Fibroblast of skin of abdomen (primary cell): ENCODE measurements at regions not wholly inside any gene's neighbourhood (a gene's known extent, or its start where the extent isn't known, plus 50 kb on each side); places are given as distances from the start of the nearest gene placed in this dataset.

Experiments
- DNase-seq: peaks from one replicate; pipeline ENCODE4 v3.0.0-alpha.2; 2013

DNA sequence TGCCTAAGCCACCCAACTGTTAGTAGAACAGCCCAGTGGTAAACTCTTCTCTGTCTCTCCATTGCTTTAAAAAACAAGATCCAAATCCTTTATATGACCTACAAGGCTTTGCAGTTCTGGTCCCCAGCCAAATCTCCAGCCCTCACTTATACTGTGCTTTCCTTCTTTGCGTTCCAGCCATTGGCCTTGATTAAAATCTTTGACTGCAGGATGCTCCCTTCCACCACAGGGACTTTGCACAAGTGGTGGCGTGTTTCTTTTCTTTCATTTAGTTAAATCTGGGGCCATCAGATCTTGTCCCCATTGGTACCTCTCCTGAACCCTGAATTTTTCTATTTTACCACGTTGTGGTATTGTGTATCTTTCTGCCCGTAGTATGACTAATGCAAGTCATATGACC lies 183.7 kb downstream of the VRK1 start:
- no peak for DNase-seq

DNA sequence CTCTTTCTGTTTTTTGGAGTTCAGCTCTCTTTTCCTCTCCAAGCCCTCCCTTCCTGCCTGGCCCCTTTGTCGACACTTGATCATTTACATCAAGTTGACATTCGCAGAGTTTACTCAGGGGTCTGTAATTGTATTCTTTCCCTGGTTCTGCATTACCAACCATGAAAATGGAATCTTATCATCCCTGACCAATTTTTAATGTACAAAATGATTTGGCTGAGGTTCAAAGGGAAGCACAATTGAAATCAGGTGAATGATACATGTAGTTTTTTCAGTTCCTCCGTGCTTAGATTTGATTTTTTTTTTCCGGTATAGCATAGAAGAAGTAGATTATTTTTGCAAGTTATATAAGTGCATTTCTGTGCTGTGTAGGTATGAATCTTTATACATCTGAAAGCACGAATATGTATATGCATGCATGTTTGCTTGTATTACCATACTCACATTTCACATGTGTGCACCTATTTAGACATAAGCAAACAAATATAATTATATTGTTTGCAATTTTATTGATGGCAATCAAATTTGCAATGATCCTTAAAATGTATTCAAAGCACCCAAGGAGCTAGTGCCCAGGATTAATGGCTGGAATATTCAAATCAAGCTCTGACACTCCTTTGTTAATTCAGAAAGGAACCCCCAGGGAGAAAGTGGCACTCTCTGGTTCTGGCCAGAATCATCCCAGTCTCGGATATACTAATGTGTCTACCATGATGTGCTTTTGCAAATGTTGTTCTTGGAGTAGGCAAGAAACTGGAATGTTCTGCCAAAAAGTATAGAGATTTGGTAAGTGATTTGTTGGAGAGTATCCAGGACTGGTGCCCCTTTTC lies 189.3 kb downstream of the VRK1 start:
- DNase-seq, result no peak

- DNase-seq, result no peak
Observed at GRCh38 chr14:96987086-96987474, 189.9 kb downstream of the VRK1 start.

GRCh38 chr14:96987771-96988170 lies 190.6 kb downstream of the VRK1 start:
- no peak for DNase-seq

DNA sequence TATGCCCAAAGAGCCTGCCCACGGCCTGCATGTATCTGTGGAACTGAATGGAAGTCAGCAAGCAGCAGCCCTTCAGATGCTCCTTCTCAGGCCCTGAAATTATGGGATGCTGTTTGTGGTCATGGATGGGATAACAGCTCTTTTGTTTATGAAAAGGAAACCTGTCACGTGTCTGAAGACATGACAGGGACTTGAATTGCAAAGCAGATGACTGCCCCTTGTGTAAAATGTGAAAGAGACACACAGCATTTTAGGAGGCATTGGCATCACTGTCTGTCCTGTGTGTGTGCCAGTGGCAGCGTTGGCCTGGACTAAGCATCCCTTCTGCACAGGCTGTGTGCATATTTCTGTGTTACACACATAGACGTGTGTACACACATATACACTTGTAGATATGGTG lies 192.1 kb downstream of the VRK1 start:
- DNase-seq, result no peak

- no peak for DNase-seq
Observed at GRCh38 chr14:96991226-96991625, 194.0 kb downstream of the VRK1 start.

DNA sequence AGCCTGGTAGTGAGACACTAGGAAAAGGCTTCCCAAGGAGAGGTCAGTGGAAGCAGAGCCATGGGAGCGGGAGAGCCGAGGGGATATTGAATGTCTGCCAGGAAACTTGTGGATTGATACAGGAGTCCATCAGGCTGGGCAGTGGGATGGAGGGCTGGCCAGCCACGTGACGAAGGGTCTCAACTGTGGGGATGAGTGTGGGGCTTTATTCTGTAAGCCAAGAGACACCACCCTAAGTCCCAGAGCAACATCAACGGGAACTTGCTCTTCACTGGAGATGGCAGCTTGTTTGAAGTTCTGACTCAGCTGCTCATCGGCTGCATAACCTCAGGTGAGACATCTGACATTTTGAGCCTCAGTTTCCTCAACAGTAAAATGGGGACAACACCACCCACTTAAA lies 197.8 kb downstream of the VRK1 start:
- DNase-seq, result no peak

GRCh38 chr14:96997269-96997668 lies 200.1 kb downstream of the VRK1 start:
- DNase-seq, result no peak

GRCh38 chr14:96997996-96998395 lies 200.8 kb downstream of the VRK1 start:
- no peak for DNase-seq

DNA sequence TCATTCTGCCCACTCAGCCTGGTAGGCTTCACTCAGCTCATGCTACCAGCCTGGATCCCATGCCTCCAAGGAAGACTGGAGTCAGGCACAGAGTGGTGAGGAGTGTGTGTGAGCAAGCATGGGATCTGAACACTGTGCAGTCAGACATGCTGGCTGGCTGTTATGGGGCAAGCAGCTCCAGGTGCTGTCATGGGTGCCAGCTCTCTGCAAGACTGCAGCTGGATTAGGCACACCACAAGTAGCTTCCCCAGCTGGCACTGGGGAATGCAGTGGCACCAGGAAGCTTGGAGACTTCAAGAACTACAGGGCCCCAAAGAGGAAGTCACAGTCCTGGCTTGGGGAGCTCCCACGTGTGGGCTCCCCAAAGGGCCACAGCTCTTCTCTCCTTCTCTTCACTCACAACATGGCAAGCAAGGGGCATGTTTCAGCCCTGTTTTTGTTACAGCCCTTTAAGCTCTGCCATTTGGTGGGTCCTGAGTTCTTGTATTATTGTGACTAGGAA lies 202.5 kb downstream of the VRK1 start:
- DNase-seq, result no peak

DNA sequence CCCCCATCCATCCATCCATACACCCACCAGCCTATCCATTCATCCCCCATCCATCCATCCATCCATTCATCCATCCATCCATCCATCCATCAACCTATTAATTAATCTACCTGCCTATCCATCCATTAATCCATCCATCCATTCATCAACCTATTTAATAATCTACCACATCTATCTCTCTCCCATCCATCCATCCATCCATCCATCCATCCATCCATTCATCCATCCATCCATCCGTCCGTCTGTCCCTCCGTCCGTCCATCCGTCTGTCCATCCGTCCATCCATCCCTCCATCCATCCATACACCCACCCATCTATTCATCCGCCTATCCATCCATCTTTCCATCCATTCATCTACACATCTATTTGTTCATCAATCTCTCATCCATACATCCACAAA lies 205.3 kb downstream of the VRK1 start:
- no peak for DNase-seq

DNA sequence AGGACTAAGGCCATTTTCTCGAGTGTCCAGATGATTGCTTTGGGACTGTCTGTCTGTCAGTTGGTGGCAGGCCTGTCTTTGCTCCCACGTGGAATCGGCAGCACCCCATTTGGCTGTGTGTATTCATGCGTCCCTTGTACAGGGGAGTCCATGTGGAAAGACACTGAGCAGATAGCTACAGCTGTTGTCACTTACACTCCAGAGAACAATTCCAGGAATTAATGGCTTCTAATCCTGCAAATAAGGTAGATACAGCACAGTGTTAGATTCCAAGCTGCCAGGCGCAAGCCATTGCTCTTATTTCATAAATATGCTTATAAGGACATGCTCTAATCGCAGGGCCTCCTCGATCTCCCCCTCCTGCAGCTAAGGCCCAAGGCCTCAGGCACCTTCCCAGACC lies 208.8 kb downstream of the VRK1 start:
- no peak for DNase-seq

DNA sequence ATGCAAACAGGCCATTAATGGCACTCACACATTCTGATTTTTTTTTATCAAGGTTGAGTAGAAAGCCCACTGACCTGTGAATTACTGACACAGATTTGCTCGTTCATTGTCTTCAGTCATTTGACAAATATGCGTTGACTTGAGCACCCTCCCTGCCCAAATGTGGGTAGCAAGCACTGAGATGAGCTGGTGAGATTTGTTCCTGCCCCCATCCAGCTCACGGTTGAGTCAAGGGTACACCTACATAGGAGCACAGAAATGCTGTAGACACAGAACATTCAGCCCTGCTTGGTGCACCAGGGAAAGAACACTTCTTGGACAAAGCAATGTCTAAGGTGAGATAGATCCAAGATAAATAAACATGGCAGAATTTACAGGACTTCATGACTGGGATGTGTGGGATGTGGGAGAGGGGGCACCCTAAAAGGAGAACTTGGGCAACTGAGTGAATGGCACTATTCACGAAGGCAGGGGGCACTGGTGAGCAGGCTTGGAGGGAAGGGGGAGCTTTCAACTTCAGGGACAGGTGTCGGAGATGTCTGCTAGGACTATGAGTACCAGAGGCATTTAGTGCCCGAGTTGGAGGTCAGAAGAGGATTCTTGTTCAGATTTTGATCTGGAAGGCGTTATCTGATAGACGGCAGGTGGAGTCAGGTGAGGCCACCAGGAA lies 213.4 kb downstream of the VRK1 start:
- no peak for DNase-seq

DNA sequence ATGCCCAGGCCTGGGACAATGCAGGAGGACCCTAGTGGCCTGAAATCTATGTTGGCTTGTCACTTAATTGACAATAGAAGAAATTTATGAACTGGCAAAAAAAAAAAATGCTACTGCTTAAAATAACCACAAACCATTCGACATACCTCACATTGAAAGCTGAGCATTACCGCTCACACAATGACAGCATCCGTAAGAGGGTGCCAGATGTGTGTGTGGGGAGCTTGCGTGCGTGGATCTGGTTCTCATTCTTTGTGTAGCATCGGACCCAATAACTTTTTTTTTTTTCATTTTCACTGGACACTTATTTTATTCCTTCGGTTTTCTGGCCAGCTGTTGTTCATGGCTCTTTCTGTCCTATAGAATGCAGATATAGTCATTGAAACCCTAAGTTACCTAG lies 216.7 kb downstream of the VRK1 start:
- no peak for DNase-seq

- no peak for DNase-seq
Observed at GRCh38 chr14:97021001-97021400, 223.8 kb downstream of the VRK1 start.

DNA sequence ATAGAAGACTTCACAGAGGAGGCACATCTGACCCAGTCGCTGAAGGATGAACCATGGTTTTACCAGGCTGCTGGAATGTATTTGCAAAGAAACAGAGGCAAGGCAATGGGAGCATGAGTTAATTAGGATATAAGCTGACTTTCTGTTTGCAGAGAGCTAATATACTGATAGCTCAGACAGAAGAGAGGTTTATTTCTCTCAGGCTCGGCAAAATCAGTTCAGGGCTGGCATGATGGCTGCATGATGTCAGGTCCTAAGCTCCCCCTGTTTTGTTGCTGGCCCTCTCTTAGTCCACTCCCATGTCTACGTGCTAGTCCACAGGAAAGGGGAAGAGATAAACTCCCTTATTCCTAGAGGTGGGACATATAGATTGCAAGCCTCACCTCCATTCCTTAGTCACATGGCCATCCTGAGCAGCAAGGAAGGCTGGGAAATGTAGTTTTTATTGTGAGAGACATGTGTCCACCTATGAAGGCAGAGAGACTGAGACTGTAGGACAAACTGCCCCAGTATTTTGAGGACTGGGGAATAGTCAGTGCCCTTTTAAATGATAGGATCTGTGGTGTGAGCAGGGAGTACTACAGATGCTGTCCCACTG lies 224.5 kb downstream of the VRK1 start:
- DNase-seq, result no peak

GRCh38 chr14:97022741-97023140 lies 225.6 kb downstream of the VRK1 start:
- DNase-seq, result no peak

DNA sequence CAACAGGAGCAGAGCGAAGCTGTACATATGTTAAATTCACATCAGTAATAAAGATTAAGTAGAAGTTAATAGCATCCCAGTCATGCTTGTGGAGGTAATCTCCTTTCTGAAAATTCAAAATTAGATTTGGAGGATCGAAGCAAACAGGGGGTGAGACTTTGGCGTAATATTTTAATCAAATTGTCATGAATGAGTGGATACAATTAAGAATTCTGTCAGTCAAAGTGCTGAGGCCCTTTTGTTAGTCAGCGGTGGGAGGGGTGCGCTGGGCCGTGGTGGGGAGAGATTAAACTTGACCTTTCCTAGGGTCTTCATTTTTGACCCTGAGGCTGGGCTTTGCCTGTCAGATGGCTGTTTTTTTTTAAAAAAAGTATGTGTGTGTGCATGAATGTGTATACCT lies 226.7 kb downstream of the VRK1 start:
- no peak for DNase-seq

DNA sequence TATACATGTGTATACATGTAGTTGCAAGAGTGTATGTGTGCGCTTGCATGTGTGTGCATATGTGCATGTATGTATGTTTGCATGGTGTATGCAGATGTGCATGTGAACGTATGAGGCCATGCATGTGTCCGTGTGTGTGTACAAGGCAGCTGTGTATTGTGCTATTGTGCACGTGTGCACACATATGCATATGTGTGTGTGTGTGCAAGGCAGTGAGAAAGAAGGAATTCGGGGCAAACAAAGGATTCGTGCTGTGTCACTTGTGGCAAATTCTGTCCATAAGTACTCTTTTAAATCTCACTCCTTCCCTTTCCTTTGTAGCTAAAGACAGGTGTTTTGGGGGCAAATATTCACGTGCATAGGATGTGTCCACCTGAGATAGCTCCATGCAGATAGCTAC lies 227.1 kb downstream of the VRK1 start:
- no peak for DNase-seq

GRCh38 chr14:97025722-97026121 lies 228.5 kb downstream of the VRK1 start:
- DNase-seq, result no peak

DNA sequence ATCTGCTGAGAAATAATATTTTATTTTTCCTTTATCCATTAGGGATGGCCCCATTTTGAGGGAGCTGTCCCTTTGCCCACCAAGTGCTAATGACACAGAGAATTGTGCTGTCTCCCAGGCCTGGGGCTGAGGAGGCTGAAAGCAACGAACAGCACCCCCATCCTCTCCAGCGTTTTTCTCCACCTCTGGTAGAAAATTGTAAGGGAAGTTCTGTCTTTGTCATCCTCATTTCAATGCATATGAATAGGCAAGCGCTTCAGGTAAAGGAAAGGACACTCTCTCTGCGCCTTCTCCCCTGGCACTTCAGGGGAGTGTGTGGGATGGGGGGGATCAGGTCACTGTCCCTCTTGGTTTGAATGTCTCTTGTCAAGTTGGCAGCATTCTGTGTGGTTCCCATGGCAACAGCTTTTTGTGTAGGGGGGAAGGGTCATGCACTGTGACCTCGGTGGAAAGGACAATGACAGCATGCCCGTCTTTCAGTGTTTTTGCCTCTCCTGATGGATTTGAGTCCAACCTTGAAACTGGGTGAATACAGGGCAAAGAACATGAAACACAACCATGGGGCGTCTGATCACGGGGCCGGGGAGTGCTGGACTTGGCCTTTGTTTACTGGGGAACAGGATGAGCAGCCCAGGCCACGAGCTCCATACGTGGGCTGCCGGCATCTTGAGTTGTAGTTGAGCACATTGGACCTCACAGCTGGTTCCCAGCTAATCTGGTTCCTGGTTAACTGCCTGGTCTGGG lies 230.2 kb downstream of the VRK1 start:
- no peak for DNase-seq

- DNase-seq, result no peak
Observed at GRCh38 chr14:97028382-97028781, 231.2 kb downstream of the VRK1 start.

DNA sequence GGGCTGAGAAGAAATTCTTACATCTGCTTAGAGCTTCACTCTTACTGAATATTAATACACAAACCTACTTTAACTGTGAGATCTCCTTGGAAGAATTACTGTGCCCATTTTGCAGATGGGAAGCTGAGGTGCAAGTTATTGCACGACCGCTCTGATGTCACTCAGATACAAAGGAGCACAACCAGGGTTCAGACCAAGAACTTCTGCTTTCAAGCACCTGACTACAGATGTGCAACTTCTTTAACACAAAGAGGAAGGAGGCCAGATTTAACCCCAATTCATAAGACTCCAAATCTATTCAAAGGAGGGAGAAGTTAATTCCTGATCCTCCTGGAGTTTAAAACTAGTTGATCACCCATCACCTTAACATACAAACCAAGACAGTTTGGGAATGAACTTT lies 232.6 kb downstream of the VRK1 start:
- no peak for DNase-seq
